Common myeloid progenitor, CD34-positive (primary cell): ENCODE measurements at regions not wholly inside any gene's neighbourhood (a gene's known extent, or its start where the extent isn't known, plus 50 kb on each side); places are given as distances from the start of the nearest gene placed in this dataset.
"Not testable (repeated sequence)": the region's sequence is repeated elsewhere in the genome, so short reads cannot be mapped to it uniquely, and the experiment has no call there.

Experiments
- CTCF ChIA-PET: fragments of 350-600 bp; sonication (Branson Sonifier 250); formaldehyde crosslinking; loops from one replicate; lab custom pipeline; 2021; ENCODE audit warnings: antibody characterized with exemption; lab: Charles Lee
- POLR2A ChIA-PET: fragments of 350-600 bp; sonication (Branson Sonifier 250); formaldehyde crosslinking; loops from one replicate; lab custom pipeline; 2021; ENCODE audit warnings: antibody characterized with exemption; lab: Charles Lee
- DNase-seq, 3 donors: peaks; one replicate each; pipeline versions ENCODE4 v3.0.0 to v3.0.0-alpha.2; 2013
- H3K27ac ChIP-seq, 2 experiments: 1 replicate in 1 of 2; 2 replicates in 1 of 2; pipeline ENCODE4 v1.7.0; 2013; ENCODE audit warnings: inconsistent platforms in 2 of 2, low read length in 2 of 2, mild to moderate bottlenecking in 2 of 2, low read depth in 1 of 2, moderate library complexity in 1 of 2; ENCODE audit not compliant: severe bottlenecking in 2 of 2, insufficient read depth in 1 of 2, poor library complexity in 1 of 2
- H3K27me3 ChIP-seq, 5 experiments: replicated peaks in 2 of 5; 1 replicate in 3 of 5; 2 replicates in 2 of 5; pipeline versions ENCODE4 v1.6.1 to v1.7.0; 2013; ENCODE audit warnings: low read length in 4 of 5, mild to moderate bottlenecking in 2 of 5, moderate library complexity in 2 of 5, inconsistent platforms in 1 of 5; ENCODE audit not compliant: insufficient read depth in 5 of 5, control insufficient read depth in 4 of 5
- H3K36me3 ChIP-seq, 4 experiments: 1 replicate in 2 of 4; 2 replicates in 2 of 4; pipeline versions ENCODE4 v1.6.1 to v1.7.0; 2013; ENCODE audit warnings: low read length in 3 of 4, control low read depth in 1 of 4, mild to moderate bottlenecking in 1 of 4; ENCODE audit not compliant: control insufficient read depth in 4 of 4, insufficient read depth in 4 of 4
- H3K4me1 ChIP-seq, 4 experiments: 1 replicate in 3 of 4; 2 replicates in 1 of 4; pipeline versions ENCODE4 v1.6.1 to v1.7.1; 2013; ENCODE audit warnings: low read length in 3 of 4, mild to moderate bottlenecking in 3 of 4, control low read depth in 1 of 4, inconsistent platforms in 1 of 4, moderate library complexity in 1 of 4; ENCODE audit not compliant: control insufficient read depth in 4 of 4, insufficient read depth in 4 of 4; ENCODE audit errors: control extremely low read depth in 1 of 4
- H3K4me3 ChIP-seq, 7 experiments: 1 replicate in 4 of 7; 2 replicates in 3 of 7; pipeline versions ENCODE4 v1.5.1 to v1.7.0; 2013; ENCODE audit warnings: mild to moderate bottlenecking in 7 of 7, low read length in 6 of 7, moderate library complexity in 6 of 7, inconsistent platforms in 2 of 7, low read depth in 2 of 7, control low read depth in 1 of 7; ENCODE audit not compliant: insufficient read depth in 4 of 7, control insufficient read depth in 1 of 7; ENCODE audit errors: extremely low read depth in 1 of 7
- H3K9me3 ChIP-seq, 5 experiments: 1 replicate in 4 of 5; 2 replicates in 1 of 5; pipeline versions ENCODE4 v1.6.1 to v1.7.1; 2013; ENCODE audit warnings: low read length in 4 of 5, mild to moderate bottlenecking in 2 of 5, inconsistent platforms in 1 of 5, low read depth in 1 of 5, moderate library complexity in 1 of 5; ENCODE audit not compliant: control insufficient read depth in 4 of 5, insufficient read depth in 2 of 5; ENCODE audit errors: control extremely low read depth in 1 of 5
- WGBS: methylation state at CpG from one replicate; pipeline ENCODE4 v1.1.5; 2013; ENCODE audit not compliant: insufficient coverage; 5-methylcytosine and 5-hydroxymethylcytosine counted together

DNA sequence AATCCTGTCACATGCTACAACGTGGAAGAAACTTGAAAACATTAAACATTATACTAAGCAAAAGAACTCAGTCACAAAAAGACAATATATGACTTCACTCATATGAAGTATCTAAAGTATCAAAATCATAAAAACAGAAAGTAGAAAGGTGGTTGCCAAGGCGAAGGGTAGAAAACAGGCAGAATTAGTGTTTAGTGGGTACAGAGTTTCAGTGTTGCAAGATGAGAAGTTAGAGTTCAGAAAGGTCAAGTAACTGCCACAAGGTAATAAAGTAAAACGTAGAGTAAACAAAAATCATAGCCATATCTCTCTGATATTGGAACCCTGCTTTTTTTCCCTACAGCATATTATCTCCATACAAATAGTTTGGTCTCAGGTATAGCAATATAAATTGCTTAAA lies 223.8 kb upstream of the FSCB start:
- H3K9me3 ChIP-seq = no peaks in the 10 kb centered on the region
- WGBS = no CpG with 5 or more reads among the region's 3 CpGs
- no peaks in the 10 kb centered on the region for H3K36me3 ChIP-seq
- CTCF ChIA-PET = no interaction called here
- H3K4me1 ChIP-seq = no peaks in the 10 kb centered on the region
- no peak overlapping the region for H3K4me3 ChIP-seq
- no peak for DNase-seq
- no peak overlapping the region for H3K27ac ChIP-seq
- H3K27me3 ChIP-seq = peaks cover 0 to under 1% (median 0%) of the 10 kb centered on the region in 5 experiments
- POLR2A ChIA-PET = no interaction called here

DNA sequence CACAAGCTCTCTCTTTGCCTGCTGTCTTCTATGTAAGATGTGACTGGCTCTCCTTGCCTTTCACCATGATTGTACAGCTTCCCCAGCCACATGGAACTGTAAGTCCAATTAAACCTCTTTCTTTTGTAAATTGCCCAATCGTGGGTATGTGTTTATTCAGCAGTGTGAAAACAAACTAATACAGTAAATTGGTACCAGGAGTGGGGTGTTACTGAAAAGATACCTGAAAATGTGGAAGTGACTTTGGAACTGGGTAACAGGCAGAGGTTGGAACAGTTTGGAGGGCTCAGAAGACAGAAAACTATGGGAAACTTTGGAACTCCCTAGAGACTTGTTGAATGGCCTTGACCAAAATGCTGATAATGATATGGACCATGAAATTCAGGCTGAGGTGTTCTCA lies 214.3 kb upstream of the FSCB start:
- H3K4me3 ChIP-seq, H3K27ac ChIP-seq, DNase-seq, CTCF ChIA-PET, H3K36me3 ChIP-seq, POLR2A ChIA-PET, H3K9me3 ChIP-seq, H3K27me3 ChIP-seq, H3K4me1 ChIP-seq: not testable (repeated sequence)
- no CpG with 5 or more reads among the region's 1 CpG for WGBS

DNA sequence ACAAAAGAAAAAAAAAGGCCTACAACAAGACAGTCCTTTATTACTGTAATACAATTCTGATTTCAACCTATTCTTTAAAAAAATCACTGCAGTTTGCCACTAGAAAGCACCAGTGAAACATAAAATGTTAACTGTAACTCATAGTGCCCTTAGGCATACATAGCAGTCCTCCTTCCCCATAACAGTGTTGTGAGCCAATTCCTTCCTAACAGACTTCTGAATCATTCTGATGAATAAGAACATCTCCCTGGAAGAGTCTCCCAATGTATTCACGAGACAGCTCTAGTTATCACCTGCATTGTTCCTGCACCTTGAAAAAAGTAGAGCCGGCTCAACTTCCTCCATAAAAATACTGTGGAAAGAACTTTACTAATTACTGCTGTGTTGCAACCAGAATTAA lies 213.6 kb upstream of the FSCB start:
- no peak overlapping the region for H3K27ac ChIP-seq
- POLR2A ChIA-PET = no interaction called here
- 100% methylated on average over 1 of the region's 2 CpGs for WGBS
- H3K9me3 ChIP-seq = peaks cover 2 to 3% (median 3%) of the 10 kb centered on the region in 5 experiments
- H3K4me1 ChIP-seq = no peaks in the 10 kb centered on the region
- no peak for DNase-seq
- H3K4me3 ChIP-seq = no peak overlapping the region
- no peaks in the 10 kb centered on the region for H3K36me3 ChIP-seq
- CTCF ChIA-PET = no interaction called here
- H3K27me3 ChIP-seq = no peaks in the 10 kb centered on the region

DNA sequence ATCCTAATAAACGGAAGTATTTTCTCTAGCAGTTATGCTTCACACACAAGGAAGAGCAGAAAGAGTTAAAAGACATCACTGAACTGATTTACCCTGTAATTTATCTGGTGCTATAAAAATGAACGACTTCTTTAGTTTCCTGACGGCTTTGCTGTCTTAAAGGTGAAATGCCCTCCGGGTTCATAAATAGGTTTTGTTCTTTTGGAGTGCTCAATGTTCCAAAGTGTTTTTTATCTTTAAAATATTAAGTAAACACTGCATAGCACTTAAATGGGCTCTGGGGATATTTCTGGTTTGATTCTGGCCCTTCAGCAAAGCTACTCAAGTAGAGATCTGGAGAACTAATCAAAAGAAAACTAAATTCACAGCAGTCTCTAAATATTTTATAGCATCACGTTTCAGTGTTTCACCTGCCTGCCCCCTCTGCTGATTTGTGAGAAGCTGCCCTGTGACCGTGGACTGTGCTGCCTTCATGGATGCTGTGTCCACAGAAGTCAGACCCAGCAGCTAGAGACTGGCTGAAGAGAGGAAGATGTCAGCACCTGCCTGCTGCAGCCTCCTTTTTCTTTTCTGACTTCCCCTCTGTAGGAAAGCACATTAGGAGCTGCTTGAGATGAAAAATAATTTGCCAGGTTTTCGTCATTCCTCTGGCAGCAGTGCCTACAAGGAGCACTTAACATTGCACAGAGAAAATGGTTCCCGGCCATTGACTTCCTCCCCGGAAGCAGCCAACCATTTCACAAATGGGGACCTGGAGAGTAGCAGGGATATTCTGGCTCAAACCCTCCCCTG lies 205.1 kb upstream of the FSCB start:
- Histone ChIP-seq H3K27ac (no peak overlapping the region), H3K27me3 (no peaks in the 10 kb centered on the region), H3K36me3 (no peaks in the 10 kb centered on the region), H3K9me3 (peaks cover 0 to 1% (median 0%) of the 10 kb centered on the region in 5 experiments), H3K4me1 (no peaks in the 10 kb centered on the region), H3K4me3 (no peak overlapping the region)
- no peak for DNase-seq
- ChIA-PET POLR2A (no interaction called here), CTCF (no interaction called here)
- WGBS = 85% methylated on average over 7 of the region's 9 CpGs

DNA sequence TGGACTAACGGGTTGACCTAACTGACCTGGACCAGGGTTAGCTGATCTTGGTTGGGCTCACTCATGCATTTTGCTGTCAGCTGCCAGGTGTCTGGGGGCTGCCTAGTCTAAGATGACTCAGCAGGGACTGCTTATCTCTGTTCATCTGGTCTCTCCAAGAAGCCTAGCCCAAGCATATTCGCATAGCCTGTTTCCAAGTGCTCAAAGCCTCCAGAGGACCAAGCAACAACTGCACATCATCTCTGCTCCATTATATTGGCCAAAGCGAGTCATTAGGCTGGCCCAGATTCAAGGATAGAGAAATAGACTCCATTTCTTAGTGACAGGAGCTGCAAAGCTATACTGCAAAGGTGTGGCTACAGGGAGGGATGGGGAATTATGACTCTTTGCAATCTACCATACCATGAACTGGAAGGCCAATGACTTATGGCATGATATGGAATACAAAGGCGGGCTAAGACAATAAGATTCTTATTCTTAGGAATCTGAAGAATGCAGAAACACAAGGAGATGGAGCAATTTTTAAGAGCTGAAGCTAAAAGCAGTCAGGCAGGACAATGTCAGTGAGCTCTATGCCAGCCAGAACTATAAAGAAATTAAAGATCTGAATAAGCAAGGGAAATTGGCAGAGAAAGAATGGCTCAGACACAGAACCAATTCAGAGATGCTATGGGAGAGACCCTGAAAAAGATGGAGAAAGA lies 194.6 kb upstream of the FSCB start:
- CTCF ChIA-PET = no interaction called here
- no peak for DNase-seq
- no peaks in the 10 kb centered on the region for H3K4me1 ChIP-seq

DNA sequence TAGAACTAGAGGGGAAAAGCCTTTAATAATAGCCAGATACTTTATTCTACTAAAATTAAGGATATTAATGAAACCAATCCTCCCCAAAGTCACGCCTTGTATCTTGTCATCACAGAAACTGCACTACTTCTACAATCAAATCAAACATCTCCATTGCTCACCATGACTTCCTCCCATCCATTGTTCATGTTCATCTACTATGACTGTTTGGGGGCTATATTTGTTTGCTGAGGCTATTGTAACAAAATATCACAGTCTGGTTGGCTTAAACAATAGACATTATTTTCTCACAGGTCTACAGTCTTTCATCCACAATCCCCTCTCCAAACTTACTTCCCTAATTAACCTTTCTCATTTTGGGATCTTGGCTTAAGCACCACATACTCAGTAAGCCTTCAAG lies 193.6 kb upstream of the FSCB start:
- Histone ChIP-seq H3K27me3 (no peaks in the 10 kb centered on the region), H3K9me3 (no peaks in the 10 kb centered on the region), H3K4me1 (no peaks in the 10 kb centered on the region), H3K36me3 (no peaks in the 10 kb centered on the region), H3K27ac (no peak overlapping the region), H3K4me3 (no peak overlapping the region)
- no peak for DNase-seq
- POLR2A ChIA-PET = no interaction called here
- CTCF ChIA-PET = no interaction called here
- 100% methylated on average over 1 of the region's 1 CpG for WGBS

More for the DNA sequence above, 194.6 kb upstream of the FSCB start:
- Histone ChIP-seq H3K4me3 (no peak overlapping the region), H3K36me3 (no peaks in the 10 kb centered on the region), H3K9me3 (no peaks in the 10 kb centered on the region), H3K27ac (no peak overlapping the region), H3K27me3 (no peaks in the 10 kb centered on the region)
- POLR2A ChIA-PET = no interaction called here
- WGBS = 77% methylated on average over 4 of the region's 4 CpGs

DNA sequence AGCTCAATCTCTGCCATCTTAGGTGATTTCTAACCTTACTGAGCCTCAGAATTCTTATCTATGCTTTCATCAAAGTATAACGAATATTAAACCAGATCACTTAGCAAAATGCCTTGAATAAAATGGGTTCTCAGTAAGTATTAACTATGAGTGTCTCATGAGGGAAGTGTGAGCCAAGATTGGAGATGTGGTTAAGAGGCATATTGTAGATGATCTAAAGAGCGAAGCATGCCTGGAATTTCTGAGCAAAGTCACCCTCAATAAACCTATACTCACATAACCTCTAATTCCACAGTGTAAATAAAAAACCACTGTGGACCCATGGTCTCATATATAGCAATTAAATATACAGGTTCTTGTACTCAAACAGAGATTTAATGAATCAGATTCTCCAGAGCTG lies 193.1 kb upstream of the FSCB start:
- no peak overlapping the region for H3K4me3 ChIP-seq
- POLR2A ChIA-PET = no interaction called here

More for the DNA sequence above, 193.1 kb upstream of the FSCB start:
- Histone ChIP-seq H3K27me3 (no peaks in the 10 kb centered on the region), H3K4me1 (no peaks in the 10 kb centered on the region), H3K36me3 (no peaks in the 10 kb centered on the region), H3K27ac (no peak overlapping the region), H3K9me3 (no peaks in the 10 kb centered on the region)
- no peak for DNase-seq
- CTCF ChIA-PET = no interaction called here
- WGBS = no CpG with 5 or more reads among the region's 2 CpGs
